Fibroblast of lung (primary cell): ENCODE measurements at regions not wholly inside any gene's neighbourhood (a gene's known extent, or its start where the extent isn't known, plus 50 kb on each side); places are given as distances from the start of the nearest gene placed in this dataset.
A peak's percentile ranks its signal among the peaks of the same experiment; 100 is the strongest.

Source experiments
- DNase-seq, 2 donors: peaks; one replicate each; pipeline versions ENCODE4 v3.0.0 to v3.0.0-alpha.2; 2010; ENCODE audit warnings: low read depth in 2 of 2
- H2AFZ ChIP-seq: 2 replicates; pipeline ENCODE4 v1.5.1; 2012; ENCODE audit warnings: low read length, control low read depth, inconsistent platforms
- H3K27ac ChIP-seq: 2 replicates; pipeline ENCODE4 v1.5.1; 2011; ENCODE audit warnings: low read length, control low read depth; ENCODE audit not compliant: insufficient read depth
- H3K27me3 ChIP-seq: 2 replicates; pipeline ENCODE4 v1.5.1; 2011; ENCODE audit warnings: mild to moderate bottlenecking, low read length; ENCODE audit not compliant: control insufficient read depth, insufficient read depth
- H3K36me3 ChIP-seq: 2 replicates; pipeline ENCODE4 v1.5.1; 2011; ENCODE audit warnings: low read length; ENCODE audit not compliant: control insufficient read depth, insufficient read depth
- H3K4me1 ChIP-seq: 2 replicates; pipeline ENCODE4 v1.5.1; 2011; ENCODE audit warnings: low read length; ENCODE audit not compliant: control insufficient read depth, insufficient read depth; ENCODE audit errors: extremely low read depth
- H3K4me2 ChIP-seq: 2 replicates; pipeline ENCODE4 v1.5.1; 2011; ENCODE audit warnings: low read length, control low read depth; ENCODE audit not compliant: insufficient read depth; ENCODE audit errors: extremely low read depth
- H3K4me3 ChIP-seq, 4 experiments: fragments of 200-600 bp in 1 of 4; sonication (generic) in 1 of 4; replicated peaks in 1 of 4; 2 replicates each; pipeline ENCODE4 v1.5.1; 2011 to 2016; ENCODE audit warnings: low read length in 4 of 4, low read depth in 3 of 4, mild to moderate bottlenecking in 3 of 4, control low read depth in 2 of 4, inconsistent platforms in 1 of 4, mixed read lengths in 1 of 4; ENCODE audit not compliant: insufficient read depth in 1 of 4; ENCODE audit errors: control extremely low read depth in 1 of 4
- H3K79me2 ChIP-seq: 2 replicates; pipeline ENCODE4 v1.5.1; 2012; ENCODE audit warnings: mild to moderate bottlenecking, low read length, inconsistent platforms; ENCODE audit not compliant: control insufficient read depth, insufficient read depth
- H3K9ac ChIP-seq: 2 replicates; pipeline ENCODE4 v1.5.1; 2011; ENCODE audit warnings: mild to moderate bottlenecking, low read length, control low read depth; ENCODE audit not compliant: insufficient read depth
- H3K9me3 ChIP-seq: 2 replicates; pipeline ENCODE4 v1.5.1; 2012; ENCODE audit warnings: low read depth, low read length; ENCODE audit not compliant: control insufficient read depth, insufficient read depth
- H4K20me1 ChIP-seq: 2 replicates; pipeline ENCODE4 v1.5.1; 2011; ENCODE audit warnings: low read length; ENCODE audit not compliant: control insufficient read depth, insufficient read depth; ENCODE audit errors: extremely low read depth
- EZH2 ChIP-seq: IDR thresholded peaks from 2 replicates; pipeline ENCODE4 v1.5.1; 2012; ENCODE audit warnings: low read length, control low read depth, mild to moderate bottlenecking; ENCODE audit errors: missing control alignments
- TF ChIP-seq, protein P1 (sequence below), 2 donors: IDR thresholded peaks in 1 of 2; conservative IDR thresholded peaks in 1 of 2; 1 replicate in 1 of 2; 2 replicates in 1 of 2; pipeline ENCODE4 v1.5.1; 2011 to 2012; ENCODE audit warnings: low read length in 2 of 2, control low read depth in 1 of 2, inconsistent platforms in 1 of 2, low read depth in 1 of 2, mild to moderate bottlenecking in 1 of 2

- no peak overlapping the region for H3K9ac ChIP-seq
- peaks cover 3% of the 10 kb centered on the region for H3K4me1 ChIP-seq
- DNase-seq = peak in 1 of 2 donors; percentile 15
- no peak overlapping the region for H3K4me2 ChIP-seq
- H3K36me3 ChIP-seq = no peaks in the 10 kb centered on the region
- H3K27me3 ChIP-seq = peaks cover 3% of the 10 kb centered on the region
- H3K4me3 ChIP-seq = no peak overlapping the region
- no peaks in the 10 kb centered on the region for H3K79me2 ChIP-seq
- no peak overlapping the region for H2AFZ ChIP-seq
- no peaks in the 10 kb centered on the region for H3K9me3 ChIP-seq
- H3K27ac ChIP-seq = no peak overlapping the region
- TF ChIP-seq, protein P1, sequence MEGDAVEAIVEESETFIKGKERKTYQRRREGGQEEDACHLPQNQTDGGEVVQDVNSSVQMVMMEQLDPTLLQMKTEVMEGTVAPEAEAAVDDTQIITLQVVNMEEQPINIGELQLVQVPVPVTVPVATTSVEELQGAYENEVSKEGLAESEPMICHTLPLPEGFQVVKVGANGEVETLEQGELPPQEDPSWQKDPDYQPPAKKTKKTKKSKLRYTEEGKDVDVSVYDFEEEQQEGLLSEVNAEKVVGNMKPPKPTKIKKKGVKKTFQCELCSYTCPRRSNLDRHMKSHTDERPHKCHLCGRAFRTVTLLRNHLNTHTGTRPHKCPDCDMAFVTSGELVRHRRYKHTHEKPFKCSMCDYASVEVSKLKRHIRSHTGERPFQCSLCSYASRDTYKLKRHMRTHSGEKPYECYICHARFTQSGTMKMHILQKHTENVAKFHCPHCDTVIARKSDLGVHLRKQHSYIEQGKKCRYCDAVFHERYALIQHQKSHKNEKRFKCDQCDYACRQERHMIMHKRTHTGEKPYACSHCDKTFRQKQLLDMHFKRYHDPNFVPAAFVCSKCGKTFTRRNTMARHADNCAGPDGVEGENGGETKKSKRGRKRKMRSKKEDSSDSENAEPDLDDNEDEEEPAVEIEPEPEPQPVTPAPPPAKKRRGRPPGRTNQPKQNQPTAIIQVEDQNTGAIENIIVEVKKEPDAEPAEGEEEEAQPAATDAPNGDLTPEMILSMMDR (conservative IDR thresholded peaks at IDR 0.05 in 1 of 2, IDR thresholded peaks at IDR 0.05 in 1 of 2; ENCODE audit: low read depth in 1 of 2, low read length in 2 of 2) = no peak
- TF ChIP-seq EZH2 = no peak
- H4K20me1 ChIP-seq = no peaks in the 10 kb centered on the region
Measured at GRCh38 chr11:45078236-45079074, 68.0 kb upstream of the PRDM11 start.

GRCh38 chr11:45079075-45079444 is 67.4 kb upstream of the PRDM11 start:
- Histone ChIP-seq H3K27ac (no peak overlapping the region), H3K79me2 (no peaks in the 10 kb centered on the region), H3K27me3 (peaks cover 3% of the 10 kb centered on the region), H3K4me3 (no peak overlapping the region), H3K4me1 (peaks cover 3% of the 10 kb centered on the region), H4K20me1 (no peaks in the 10 kb centered on the region), H3K4me2 (no peak overlapping the region), H3K36me3 (no peaks in the 10 kb centered on the region), H2AFZ (no peak overlapping the region), H3K9ac (no peak overlapping the region), H3K9me3 (no peaks in the 10 kb centered on the region)
- DNase-seq = no peak
- no peak for TF ChIP-seq EZH2
- TF ChIP-seq, protein P1 (conservative IDR thresholded peaks at IDR 0.05 in 1 of 2, IDR thresholded peaks at IDR 0.05 in 1 of 2; ENCODE audit: low read depth in 1 of 2, low read length in 2 of 2) = no peak

GRCh38 chr11:45079567-45079942 is 66.9 kb upstream of the PRDM11 start:
- H3K4me3 ChIP-seq = no peak overlapping the region

More at GRCh38 chr11:45079567-45079942, 66.9 kb upstream of the PRDM11 start:
- no peaks in the 10 kb centered on the region for H3K9me3 ChIP-seq
- peaks cover 3% of the 10 kb centered on the region for H3K4me1 ChIP-seq
- no peak for DNase-seq
- H3K9ac ChIP-seq = no peak overlapping the region
- H3K27ac ChIP-seq = no peak overlapping the region
- H3K36me3 ChIP-seq = no peaks in the 10 kb centered on the region
- H3K79me2 ChIP-seq = no peaks in the 10 kb centered on the region
- TF ChIP-seq, protein P1 (conservative IDR thresholded peaks at IDR 0.05 in 1 of 2, IDR thresholded peaks at IDR 0.05 in 1 of 2; ENCODE audit: low read depth in 1 of 2, low read length in 2 of 2) = no peak
- no peak for TF ChIP-seq EZH2
- no peak overlapping the region for H3K4me2 ChIP-seq
- no peaks in the 10 kb centered on the region for H4K20me1 ChIP-seq
- no peak overlapping the region for H2AFZ ChIP-seq
- peaks cover 3% of the 10 kb centered on the region for H3K27me3 ChIP-seq
